ENCODE measurements at regions not wholly inside any gene's neighbourhood (a gene's known extent, or its start where the extent isn't known, plus 50 kb on each side); places are given as distances from the start of the nearest gene placed in this dataset.

DNA sequence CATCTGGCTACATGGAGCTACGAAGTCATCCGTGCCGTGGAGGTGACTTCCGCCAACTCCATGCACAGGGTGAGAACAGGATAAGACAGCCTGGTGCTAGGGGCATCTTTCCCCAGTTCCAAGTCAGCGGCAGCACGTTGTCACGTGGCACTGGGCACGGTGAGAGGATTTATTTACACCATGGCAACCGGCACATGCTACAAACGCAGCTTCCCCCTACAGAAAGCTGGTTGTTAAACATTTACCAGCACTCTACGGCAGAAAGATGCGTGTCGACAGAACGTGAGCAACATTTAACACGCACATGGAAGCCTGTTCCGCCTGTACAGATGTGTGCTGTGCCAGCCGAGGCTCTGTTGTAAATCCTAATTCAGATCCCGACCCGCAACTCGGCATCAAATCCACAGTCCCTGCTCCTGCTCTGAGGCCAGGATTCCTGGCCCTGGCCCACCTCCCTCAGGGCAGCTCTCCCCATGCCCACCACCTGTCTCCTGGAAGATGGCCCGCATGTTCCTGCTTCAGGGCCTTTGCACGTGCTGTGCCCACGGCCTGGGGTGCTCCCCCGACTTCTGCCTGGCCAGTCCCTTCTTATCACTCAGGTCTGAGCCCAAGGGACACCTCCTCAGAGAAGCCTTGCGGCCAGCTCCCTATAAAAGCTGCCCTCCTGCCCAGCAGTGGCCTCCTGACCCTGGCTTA, 114.1 kb downstream of the RFLNA start:
- Histone ChIP-seq H3K9me3 (no peaks in the 10 kb centered on the region), H3K36me3 (replicated peaks in 1 of 2; ENCODE audit: insufficient read depth in 1 of 2, low read depth in 2 of 2) (no peaks in the 10 kb centered on the region), H3K4me1 (peaks cover 33% of the 10 kb centered on the region), H3K27ac (peak overlapping the region in 2 of 4 donors; percentile 17 to 56), H3K27me3 (no peaks in the 10 kb centered on the region), H3K4me3 (no peak overlapping the region)
- DNase-seq (peak in 3 of 4 donors; percentile 45 to 70 (median 56)), ATAC-seq (peak; percentile 33)
- TF ChIP-seq POLR2A (IDR thresholded peaks at IDR 0.05): peak in 1 of 3 donors; percentile 18
- TF ChIP-seq, protein P1, sequence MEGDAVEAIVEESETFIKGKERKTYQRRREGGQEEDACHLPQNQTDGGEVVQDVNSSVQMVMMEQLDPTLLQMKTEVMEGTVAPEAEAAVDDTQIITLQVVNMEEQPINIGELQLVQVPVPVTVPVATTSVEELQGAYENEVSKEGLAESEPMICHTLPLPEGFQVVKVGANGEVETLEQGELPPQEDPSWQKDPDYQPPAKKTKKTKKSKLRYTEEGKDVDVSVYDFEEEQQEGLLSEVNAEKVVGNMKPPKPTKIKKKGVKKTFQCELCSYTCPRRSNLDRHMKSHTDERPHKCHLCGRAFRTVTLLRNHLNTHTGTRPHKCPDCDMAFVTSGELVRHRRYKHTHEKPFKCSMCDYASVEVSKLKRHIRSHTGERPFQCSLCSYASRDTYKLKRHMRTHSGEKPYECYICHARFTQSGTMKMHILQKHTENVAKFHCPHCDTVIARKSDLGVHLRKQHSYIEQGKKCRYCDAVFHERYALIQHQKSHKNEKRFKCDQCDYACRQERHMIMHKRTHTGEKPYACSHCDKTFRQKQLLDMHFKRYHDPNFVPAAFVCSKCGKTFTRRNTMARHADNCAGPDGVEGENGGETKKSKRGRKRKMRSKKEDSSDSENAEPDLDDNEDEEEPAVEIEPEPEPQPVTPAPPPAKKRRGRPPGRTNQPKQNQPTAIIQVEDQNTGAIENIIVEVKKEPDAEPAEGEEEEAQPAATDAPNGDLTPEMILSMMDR (IDR thresholded peaks at IDR 0.05): no peak
- intact Hi-C loops (cut with DNase I): no loop called here
- whole genome bisulfite sequencing, 2 donors: 74 to 87% methylated on average over 20 to 25 of the region's 25 CpGs

DNA sequence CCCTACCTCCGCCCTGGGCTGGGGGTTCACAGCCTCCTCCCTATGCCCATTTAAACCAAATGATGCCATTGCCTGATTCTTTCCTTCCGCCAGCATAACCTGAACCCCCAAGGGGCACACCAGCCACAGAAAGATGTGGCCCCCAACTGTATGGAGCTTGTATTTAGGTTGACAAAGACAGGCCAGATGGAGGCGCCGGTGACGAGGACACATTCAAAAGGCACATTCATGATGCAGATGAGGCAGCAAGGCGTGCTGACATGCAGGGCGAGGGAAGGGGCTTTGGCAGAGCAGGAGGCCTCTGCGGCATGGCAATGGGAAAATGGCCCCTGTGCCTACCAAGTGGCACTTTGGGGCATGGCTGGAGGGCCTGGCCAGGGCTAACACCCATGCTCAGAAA, 112.2 kb downstream of the RFLNA start:
- intact Hi-C loops (cut with DNase I): no loop called here

DNA sequence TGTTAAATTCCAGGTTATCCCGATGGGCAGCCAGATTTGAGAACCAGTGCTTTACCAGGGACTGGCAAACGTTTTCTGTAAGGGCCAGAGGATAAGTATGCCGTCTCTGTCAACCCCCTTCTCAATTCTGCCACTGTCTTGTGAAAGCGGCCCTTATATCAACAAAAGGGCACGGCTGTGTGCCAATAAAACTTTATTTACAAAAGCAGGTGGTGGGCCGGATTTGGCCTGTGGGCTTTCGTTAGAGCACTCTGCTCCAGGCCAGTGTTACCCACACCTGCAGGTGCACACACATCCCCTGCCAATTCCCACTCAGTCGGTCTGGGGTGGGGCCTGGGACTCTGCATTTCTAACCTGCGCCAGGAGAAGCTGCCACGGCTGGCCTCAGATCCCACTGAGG, 111.2 kb downstream of the RFLNA start:
- WGBS, 2 donors: 92% methylated on average over 10 of the region's 10 CpGs
- Histone ChIP-seq H3K9me3 (no peaks in the 10 kb centered on the region), H3K27ac (no peak overlapping the region), H3K4me1 (peaks cover 24% of the 10 kb centered on the region), H3K4me3 (no peak overlapping the region), H3K36me3 (replicated peaks in 1 of 2; ENCODE audit: insufficient read depth in 1 of 2, low read depth in 2 of 2) (no peaks in the 10 kb centered on the region), H3K27me3 (no peaks in the 10 kb centered on the region)
- ATAC-seq: no peak
- intact Hi-C loops (cut with DNase I): no loop called here
- DNase-seq: no peak
- TF ChIP-seq POLR2A (IDR thresholded peaks at IDR 0.05): no peak
- TF ChIP-seq, protein P1 (IDR thresholded peaks at IDR 0.05): no peak

More for the DNA sequence above, 112.2 kb downstream of the RFLNA start:
- WGBS, 2 donors: 90 to 94% methylated on average over 8 of the region's 8 CpGs
- Histone ChIP-seq H3K4me1 (peaks cover 33% of the 10 kb centered on the region), H3K4me3 (no peak overlapping the region), H3K27ac (no peak overlapping the region), H3K36me3 (replicated peaks in 1 of 2; ENCODE audit: insufficient read depth in 1 of 2, low read depth in 2 of 2) (no peaks in the 10 kb centered on the region), H3K9me3 (no peaks in the 10 kb centered on the region), H3K27me3 (no peaks in the 10 kb centered on the region)
- TF ChIP-seq POLR2A (IDR thresholded peaks at IDR 0.05): no peak
- TF ChIP-seq, protein P1 (IDR thresholded peaks at IDR 0.05): no peak
- no peak for ATAC-seq
- no peak for DNase-seq

DNA sequence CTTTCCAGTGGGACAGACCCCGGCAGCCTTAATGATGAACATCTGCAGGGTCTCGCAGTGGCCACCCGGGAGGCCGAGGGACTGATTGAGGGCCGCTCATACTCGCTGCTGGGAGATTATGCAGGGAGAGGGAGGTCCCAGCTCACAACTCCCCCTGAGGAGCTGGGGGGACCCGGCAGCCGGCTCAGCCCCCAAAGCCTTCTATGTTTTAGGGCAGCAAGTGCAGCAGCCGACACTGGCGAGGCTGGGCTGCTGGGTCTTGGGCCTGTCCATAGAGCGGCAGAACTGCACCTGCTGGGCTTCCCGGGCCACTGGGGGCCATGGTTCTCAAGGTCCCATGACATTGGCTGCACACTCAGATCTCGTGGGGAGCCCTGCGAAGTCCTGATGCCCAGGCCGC, 110.7 kb downstream of the RFLNA start:
- TF ChIP-seq, protein P1 (IDR thresholded peaks at IDR 0.05): no peak
- no peak for TF ChIP-seq POLR2A (IDR thresholded peaks at IDR 0.05)
- intact Hi-C loops (cut with DNase I): no loop called here
- WGBS, 2 donors: 85 to 97% methylated on average over 8 to 15 of the region's 15 CpGs
- ATAC-seq: no peak
- Histone ChIP-seq H3K4me3 (no peak overlapping the region), H3K27ac (no peak overlapping the region), H3K27me3 (no peaks in the 10 kb centered on the region), H3K4me1 (peaks cover 19% of the 10 kb centered on the region), H3K36me3 (replicated peaks in 1 of 2; ENCODE audit: insufficient read depth in 1 of 2, low read depth in 2 of 2) (no peaks in the 10 kb centered on the region), H3K9me3 (no peaks in the 10 kb centered on the region)
- no peak for DNase-seq

DNA sequence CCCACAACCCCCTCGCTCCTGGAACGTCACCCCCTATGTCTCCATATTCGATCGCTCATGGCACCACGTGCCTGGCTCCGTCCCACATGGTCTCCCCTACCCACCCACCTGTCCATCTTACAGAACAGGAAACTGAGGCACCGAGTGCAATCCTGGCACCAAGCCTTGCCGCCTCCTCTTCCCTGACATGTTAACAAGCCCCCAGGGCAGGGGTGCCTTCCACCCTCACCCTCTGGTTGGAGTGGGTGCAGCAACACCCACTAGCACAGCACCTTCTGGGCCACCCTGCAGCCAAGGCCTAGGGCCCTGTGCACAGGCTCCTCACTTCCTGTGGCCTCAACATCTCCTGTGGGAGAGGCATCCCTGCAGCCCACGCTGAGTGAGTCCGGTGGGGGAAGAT, 110.3 kb downstream of the RFLNA start:
- intact Hi-C loops (cut with DNase I): no loop called here
- Histone ChIP-seq H3K27me3 (no peaks in the 10 kb centered on the region), H3K36me3 (replicated peaks in 1 of 2; ENCODE audit: insufficient read depth in 1 of 2, low read depth in 2 of 2) (no peaks in the 10 kb centered on the region), H3K4me1 (peaks cover 15% of the 10 kb centered on the region), H3K4me3 (no peak overlapping the region), H3K9me3 (no peaks in the 10 kb centered on the region), H3K27ac (no peak overlapping the region)
- no peak for DNase-seq
- TF ChIP-seq, protein P1 (IDR thresholded peaks at IDR 0.05): no peak
- TF ChIP-seq POLR2A (IDR thresholded peaks at IDR 0.05): no peak
- WGBS, 2 donors: 93 to 95% methylated on average over 10 of the region's 10 CpGs
- ATAC-seq: no peak
